ENCODE measurements at regions not wholly inside any gene's neighbourhood (a gene's known extent, or its start where the extent isn't known, plus 50 kb on each side); places are given as distances from the start of the nearest gene placed in this dataset.

DNA sequence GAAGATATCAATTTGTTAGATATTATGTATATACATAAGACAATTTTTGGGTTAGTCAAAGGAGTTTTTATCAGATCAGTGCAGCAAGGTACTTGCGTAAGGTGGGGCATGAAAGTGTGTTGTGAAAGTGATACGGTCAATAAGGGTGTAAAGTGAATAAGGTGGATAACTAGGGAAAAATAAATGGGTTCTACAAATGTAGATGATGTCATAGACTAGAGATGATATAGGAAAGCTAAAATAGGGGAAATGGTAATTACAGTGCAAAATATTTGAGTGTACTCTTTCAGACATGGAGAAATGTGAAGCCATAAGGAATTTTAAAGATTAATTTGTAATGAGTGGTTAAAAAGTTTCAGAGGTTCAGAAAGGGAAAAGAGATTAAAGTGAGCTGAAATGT is 180.6 kb upstream of the KHDRBS2 start:
- TF ChIP-seq, protein P1, sequence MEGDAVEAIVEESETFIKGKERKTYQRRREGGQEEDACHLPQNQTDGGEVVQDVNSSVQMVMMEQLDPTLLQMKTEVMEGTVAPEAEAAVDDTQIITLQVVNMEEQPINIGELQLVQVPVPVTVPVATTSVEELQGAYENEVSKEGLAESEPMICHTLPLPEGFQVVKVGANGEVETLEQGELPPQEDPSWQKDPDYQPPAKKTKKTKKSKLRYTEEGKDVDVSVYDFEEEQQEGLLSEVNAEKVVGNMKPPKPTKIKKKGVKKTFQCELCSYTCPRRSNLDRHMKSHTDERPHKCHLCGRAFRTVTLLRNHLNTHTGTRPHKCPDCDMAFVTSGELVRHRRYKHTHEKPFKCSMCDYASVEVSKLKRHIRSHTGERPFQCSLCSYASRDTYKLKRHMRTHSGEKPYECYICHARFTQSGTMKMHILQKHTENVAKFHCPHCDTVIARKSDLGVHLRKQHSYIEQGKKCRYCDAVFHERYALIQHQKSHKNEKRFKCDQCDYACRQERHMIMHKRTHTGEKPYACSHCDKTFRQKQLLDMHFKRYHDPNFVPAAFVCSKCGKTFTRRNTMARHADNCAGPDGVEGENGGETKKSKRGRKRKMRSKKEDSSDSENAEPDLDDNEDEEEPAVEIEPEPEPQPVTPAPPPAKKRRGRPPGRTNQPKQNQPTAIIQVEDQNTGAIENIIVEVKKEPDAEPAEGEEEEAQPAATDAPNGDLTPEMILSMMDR (IDR thresholded peaks at IDR 0.05) = no peak
- no peak for TF ChIP-seq POLR2AphosphoS5 (IDR thresholded peaks at IDR 0.05; ENCODE audit: low read depth, low read length)
- no peak for TF ChIP-seq SIN3A (IDR thresholded peaks at IDR 0.05; ENCODE audit: borderline replicate concordance, low read depth, low read length)
- no peak for TF ChIP-seq EP300 (IDR thresholded peaks at IDR 0.05; ENCODE audit: borderline replicate concordance in 1 of 2, low read depth in 1 of 2, low read length in 1 of 2)
- TF ChIP-seq SMC3 (IDR thresholded peaks at IDR 0.05; ENCODE audit: low read depth, low read length) = no peak
- no peak for TF ChIP-seq RCOR1 (IDR thresholded peaks at IDR 0.05; ENCODE audit: low read length)
- TF ChIP-seq NFIC (IDR thresholded peaks at IDR 0.05; ENCODE audit: borderline replicate concordance) = no peak
- TF ChIP-seq FOXM1 (IDR thresholded peaks at IDR 0.05; ENCODE audit: low read depth) = no peak
- TF ChIP-seq, protein P2, sequence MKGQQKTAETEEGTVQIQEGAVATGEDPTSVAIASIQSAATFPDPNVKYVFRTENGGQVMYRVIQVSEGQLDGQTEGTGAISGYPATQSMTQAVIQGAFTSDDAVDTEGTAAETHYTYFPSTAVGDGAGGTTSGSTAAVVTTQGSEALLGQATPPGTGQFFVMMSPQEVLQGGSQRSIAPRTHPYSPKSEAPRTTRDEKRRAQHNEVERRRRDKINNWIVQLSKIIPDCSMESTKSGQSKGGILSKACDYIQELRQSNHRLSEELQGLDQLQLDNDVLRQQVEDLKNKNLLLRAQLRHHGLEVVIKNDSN (IDR thresholded peaks at IDR 0.05; ENCODE audit: borderline replicate concordance, low read depth) = no peak
- no peak for TF ChIP-seq JUND (IDR thresholded peaks at IDR 0.05)
- TF ChIP-seq EZH2phosphoT487 (IDR thresholded peaks at IDR 0.05; ENCODE audit: borderline replicate concordance, low read depth) = no peak
- no peak for TF ChIP-seq RFX5 (IDR thresholded peaks at IDR 0.05; ENCODE audit: low read length)
- TF ChIP-seq RAD21 (IDR thresholded peaks at IDR 0.05; ENCODE audit: low read length) = no peak
- TF ChIP-seq, protein P3, sequence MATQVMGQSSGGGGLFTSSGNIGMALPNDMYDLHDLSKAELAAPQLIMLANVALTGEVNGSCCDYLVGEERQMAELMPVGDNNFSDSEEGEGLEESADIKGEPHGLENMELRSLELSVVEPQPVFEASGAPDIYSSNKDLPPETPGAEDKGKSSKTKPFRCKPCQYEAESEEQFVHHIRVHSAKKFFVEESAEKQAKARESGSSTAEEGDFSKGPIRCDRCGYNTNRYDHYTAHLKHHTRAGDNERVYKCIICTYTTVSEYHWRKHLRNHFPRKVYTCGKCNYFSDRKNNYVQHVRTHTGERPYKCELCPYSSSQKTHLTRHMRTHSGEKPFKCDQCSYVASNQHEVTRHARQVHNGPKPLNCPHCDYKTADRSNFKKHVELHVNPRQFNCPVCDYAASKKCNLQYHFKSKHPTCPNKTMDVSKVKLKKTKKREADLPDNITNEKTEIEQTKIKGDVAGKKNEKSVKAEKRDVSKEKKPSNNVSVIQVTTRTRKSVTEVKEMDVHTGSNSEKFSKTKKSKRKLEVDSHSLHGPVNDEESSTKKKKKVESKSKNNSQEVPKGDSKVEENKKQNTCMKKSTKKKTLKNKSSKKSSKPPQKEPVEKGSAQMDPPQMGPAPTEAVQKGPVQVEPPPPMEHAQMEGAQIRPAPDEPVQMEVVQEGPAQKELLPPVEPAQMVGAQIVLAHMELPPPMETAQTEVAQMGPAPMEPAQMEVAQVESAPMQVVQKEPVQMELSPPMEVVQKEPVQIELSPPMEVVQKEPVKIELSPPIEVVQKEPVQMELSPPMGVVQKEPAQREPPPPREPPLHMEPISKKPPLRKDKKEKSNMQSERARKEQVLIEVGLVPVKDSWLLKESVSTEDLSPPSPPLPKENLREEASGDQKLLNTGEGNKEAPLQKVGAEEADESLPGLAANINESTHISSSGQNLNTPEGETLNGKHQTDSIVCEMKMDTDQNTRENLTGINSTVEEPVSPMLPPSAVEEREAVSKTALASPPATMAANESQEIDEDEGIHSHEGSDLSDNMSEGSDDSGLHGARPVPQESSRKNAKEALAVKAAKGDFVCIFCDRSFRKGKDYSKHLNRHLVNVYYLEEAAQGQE (IDR thresholded peaks at IDR 0.05; ENCODE audit: low read depth, low read length) = no peak
